Tongue (tissue), 1 donor: ENCODE measurements at regions not wholly inside any gene's neighbourhood (a gene's known extent, or its start where the extent isn't known, plus 50 kb on each side); places are given as distances from the start of the nearest gene placed in this dataset.
"Not testable (repeated sequence)": the region's sequence is repeated elsewhere in the genome, so short reads cannot be mapped to it uniquely, and the experiment has no call there.

Experiments used
- DNase-seq: peaks from one replicate; pipeline ENCODE4 v3.0.0-alpha.2; 2015

DNA sequence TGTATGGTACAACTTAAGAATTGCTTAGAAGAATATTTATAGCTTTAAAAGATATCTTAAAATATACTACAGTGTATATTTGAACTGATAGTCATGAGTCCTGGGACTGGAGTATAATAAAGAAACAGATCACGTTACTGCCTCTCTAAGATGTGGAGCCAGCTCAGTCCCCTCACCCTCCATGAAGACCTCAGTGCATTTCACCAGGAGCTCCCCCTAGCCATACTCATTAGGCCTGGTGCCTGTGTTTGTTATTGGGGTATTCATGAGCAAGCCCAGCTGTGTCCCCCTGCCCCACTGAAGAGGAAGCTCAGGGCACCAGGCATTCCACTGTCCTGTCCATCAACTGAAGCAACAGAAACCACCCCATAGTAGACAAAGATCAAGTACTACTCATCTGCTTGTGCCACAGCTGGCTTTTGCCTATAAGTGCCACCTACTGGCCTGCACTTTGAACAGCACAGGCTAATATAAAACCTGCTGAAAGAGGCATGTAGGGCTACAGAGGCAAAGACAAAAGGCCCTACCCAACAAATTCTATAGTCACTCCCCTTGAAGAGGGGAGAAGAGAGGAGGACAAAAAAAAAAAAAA, 850.2 kb upstream of the NUDT12 start:
- no peak for DNase-seq

- no peak for DNase-seq
These were observed 838.4 kb upstream of the NUDT12 start for GRCh38 chr5:104400941-104401340.

- no peak for DNase-seq
These were observed 823.3 kb upstream of the NUDT12 start for GRCh38 chr5:104385906-104386305.

DNA sequence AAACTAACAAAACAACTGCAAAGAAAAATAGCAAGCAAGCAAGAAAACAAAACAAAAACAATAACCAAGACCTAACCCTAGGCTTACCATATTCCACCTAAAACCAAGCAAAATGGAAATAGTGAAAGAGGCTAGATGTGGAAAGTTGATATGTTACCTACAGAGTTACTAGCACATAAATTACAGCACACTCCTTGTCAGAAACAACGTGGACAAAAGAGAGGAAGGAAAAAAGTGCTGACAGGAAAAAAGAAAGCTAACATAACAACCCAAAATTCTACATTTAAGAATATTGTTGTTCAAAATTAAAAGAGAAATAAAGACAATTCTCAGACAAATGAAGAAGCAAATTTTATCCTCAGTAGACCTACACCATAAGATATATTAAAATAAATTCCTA, 812.8 kb upstream of the NUDT12 start:
- DNase-seq = no peak

- no peak for DNase-seq
These were observed 810.2 kb upstream of the NUDT12 start for GRCh38 chr5:104372796-104373195.

DNA sequence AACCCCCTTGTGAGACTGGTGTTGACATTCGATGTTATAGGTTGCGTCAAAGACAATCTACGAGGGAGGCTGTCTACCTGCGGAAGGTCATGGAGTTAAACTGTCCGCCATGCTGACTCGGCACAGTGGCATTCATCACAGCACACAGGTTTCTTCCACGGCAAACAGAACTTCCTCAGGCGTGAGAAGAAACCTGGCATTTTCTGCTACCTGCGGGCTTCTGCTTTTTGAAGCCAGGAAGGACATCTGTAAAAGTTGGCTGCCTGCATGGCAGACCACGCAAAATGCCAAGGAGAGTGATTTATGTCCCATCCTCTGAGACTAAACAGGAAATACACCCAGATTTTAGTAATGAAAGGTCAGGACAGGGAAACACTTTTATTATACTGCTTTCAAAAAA, 809.8 kb upstream of the NUDT12 start:
- no peak for DNase-seq

- no peak for DNase-seq
These were observed 807.9 kb upstream of the NUDT12 start for GRCh38 chr5:104370523-104370922.

- no peak for DNase-seq
These were observed 805.4 kb upstream of the NUDT12 start for GRCh38 chr5:104367978-104368377.

GRCh38 chr5:104363567-104363966, 801.0 kb upstream of the NUDT12 start:
- no peak for DNase-seq

DNA sequence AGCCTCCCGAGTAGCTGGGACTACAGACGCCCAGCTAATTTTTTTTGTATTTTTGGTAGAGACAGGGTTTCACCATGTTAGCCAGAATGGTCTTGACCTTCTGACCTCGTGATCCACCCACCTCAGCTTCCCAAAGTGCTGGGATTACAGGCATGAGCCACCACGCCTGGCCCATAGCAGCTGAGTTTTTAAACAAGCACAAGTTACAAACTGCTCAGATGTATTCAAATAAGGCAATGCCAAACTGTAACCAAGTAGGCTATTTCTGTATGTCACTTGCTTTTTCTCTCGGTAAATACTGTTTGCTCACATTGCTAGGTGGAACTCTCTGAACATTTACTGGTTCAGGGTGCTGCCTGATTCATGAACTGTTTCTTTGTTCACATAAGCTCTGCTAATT, 799.3 kb upstream of the NUDT12 start:
- no peak for DNase-seq

DNA sequence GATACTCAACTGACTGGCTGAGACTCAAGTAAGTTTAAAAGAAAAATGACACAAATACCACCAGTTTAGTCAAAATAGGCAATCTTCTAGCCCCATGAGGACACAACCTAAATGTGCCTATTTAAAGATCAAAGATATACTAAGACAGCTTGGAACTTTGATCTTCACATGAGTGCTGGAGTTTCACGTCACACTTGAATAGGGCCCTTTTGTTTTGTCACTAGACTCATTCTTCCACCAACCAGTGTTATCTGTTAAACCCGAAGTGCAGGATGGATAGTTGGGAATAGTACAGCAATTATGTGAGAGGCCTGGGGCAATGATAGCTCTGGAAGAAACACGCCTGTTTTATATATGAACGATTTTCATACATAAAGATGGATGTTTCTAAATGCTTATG, 792.8 kb upstream of the NUDT12 start:
- no peak for DNase-seq

GRCh38 chr5:104353371-104353770, 790.8 kb upstream of the NUDT12 start:
- DNase-seq = peak; percentile 42

DNA sequence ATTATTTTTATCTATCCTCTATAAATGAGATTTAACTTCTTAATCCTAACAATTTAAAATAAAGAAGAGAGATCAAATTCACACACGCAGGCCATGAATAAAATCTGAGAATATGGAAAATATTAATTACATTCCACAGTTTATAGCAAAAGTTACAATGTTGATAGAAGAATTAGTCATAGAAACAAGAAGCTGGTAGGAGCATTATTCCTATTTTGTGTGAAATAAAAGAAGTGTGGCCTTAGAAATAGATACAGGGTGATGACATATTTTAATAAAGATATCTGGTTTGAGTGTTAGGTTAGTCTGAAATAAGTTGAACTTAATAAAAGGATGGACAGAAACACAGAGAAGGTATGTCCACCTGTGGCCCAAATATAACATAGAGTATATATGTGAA, 790.4 kb upstream of the NUDT12 start:
- DNase-seq = no peak

DNA sequence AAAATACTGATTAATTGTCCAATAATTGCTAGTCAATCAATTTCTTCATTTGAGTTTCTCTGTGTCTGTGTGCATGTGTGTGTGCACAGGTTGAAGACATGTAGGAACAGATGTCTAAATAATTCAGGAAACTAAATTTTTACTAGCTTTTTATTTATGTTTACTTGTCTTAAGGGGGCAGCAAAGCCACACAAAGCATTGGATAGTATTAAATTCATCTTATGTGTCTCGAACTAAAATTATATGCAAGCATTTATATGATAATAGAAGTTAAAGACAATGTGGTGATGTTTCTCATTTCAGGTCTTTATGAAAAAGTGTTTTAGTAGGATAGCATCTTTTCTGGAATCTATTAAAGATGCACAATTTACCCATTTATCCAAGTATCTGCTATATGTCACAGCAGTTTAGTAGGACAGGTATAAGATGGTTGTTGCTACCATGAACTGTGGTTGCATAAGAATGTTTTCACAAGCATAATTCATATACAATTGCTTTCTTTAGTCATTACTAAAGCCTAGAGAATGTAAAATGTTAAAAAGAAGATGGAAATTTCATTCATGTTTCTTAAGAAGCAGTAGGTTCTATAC, 784.6 kb upstream of the NUDT12 start:
- peak; percentile 65 for DNase-seq

GRCh38 chr5:104345222-104346016, 782.8 kb upstream of the NUDT12 start:
- DNase-seq = no peak

DNA sequence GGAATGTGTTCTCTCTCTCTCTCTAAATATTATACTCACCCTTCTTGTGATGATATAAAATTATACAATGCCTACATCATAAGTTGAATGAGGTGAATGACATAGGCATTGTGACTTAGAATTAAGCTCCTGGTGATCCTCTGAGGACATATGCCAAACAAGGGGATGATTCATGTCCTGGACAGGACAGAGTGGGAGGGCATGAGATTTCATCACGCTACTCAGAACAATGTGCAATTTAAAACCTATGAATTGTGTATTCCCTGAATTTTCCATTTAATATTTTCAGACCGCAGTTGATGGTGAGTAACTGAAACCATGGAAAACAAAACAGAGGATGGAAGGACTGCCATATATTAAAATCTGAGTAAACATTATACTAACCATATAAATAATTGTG, 782.2 kb upstream of the NUDT12 start:
- DNase-seq = no peak

- DNase-seq = no peak
These were observed 765.2 kb upstream of the NUDT12 start for GRCh38 chr5:104327801-104328200.

DNA sequence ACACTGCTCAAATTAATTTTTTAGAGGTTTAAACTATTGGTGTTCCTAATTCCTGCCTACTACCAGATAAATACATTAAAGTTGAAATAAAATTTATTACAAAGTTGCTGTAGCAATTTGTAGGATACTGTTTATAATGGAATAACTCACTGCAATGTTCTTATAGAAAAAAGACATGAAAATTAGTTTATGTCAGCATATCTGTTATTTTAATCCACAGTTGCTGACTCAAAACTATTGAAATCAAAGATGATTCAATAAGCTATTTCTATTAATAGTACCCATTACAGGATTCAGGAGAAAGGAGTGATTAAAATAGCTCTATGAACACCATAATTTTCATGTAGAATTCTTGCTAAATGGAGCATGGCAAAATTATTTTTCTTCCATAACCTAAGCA, 764.4 kb upstream of the NUDT12 start:
- DNase-seq = no peak

GRCh38 chr5:104325356-104325755, 762.8 kb upstream of the NUDT12 start:
- DNase-seq = no peak

DNA sequence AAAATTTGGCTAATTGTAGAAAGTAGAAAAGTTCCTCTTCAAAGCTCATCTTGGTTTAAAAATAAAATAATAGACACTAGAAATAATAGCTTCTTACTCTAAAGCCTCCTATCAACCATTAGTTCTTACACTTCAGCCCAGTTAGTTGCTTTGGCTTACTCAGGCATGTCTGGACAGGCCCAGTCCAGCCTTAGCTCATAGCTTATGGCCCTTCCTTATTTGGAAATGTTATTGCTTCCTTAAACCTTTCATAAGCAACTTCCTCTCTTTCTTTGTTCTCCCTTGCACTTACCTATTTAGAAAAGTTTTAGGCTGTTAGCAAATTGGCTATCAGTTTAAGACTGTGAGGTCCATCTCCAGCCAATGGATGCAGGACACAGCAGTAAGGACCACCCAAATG, 754.1 kb upstream of the NUDT12 start:
- not testable (repeated sequence) for DNase-seq

GRCh38 chr5:104312481-104312880, 749.9 kb upstream of the NUDT12 start:
- no peak for DNase-seq

GRCh38 chr5:104305602-104306001, 743.0 kb upstream of the NUDT12 start:
- no peak for DNase-seq

- no peak for DNase-seq
These were observed 737.6 kb upstream of the NUDT12 start for GRCh38 chr5:104299998-104300706.
